ENCODE measurements at regions not wholly inside any gene's neighbourhood (a gene's known extent, or its start where the extent isn't known, plus 50 kb on each side); places are given as distances from the start of the nearest gene placed in this dataset.

GRCh38 chr13:104657196-104657595, 1591.0 kb upstream of the SLC10A2 start:
- H3K36me3 ChIP-seq (ENCODE audit: control insufficient read depth, insufficient read depth, low read length): no peaks in the 10 kb centered on the region
- H2AK9ac ChIP-seq (replicated peaks; ENCODE audit: low read depth, low read length, poor library complexity): no peak overlapping the region
- no peak overlapping the region for H3K23ac ChIP-seq (ENCODE audit: low read depth, low read length)
- ChIA-PET POLR2A (ENCODE audit: unreplicated experiment) (no interaction called here), CTCF (no interaction called here)
- no peak overlapping the region for H2AK5ac ChIP-seq (ENCODE audit: low read depth, low read length)
- no peak overlapping the region for H2BK15ac ChIP-seq (ENCODE audit: low read depth, low read length)
- no peak overlapping the region for H3K14ac ChIP-seq (replicated peaks; ENCODE audit: low read depth, low read length)
- no CpG with 5 or more reads among the region's 1 CpG for WGBS, 2 experiments (ENCODE audit: extremely low coverage in 2 of 2, insufficient read length in 1 of 2)
- no peak overlapping the region for H3K4ac ChIP-seq (ENCODE audit: low read depth, low read length)
- DNase-seq (no peak), ATAC-seq (ENCODE audit: low read depth) (no peak)
- intact Hi-C loops (cut with micrococcal nuclease) (no loop called here), in situ Hi-C loops (cut with MboI; ENCODE audit: low sequenced_read_pairs) (no loop called here), dilution Hi-C loops (cut with HindIII; ENCODE audit: low sequenced_read_pairs, unreplicated experiment) (no loop called here)
- H3K9ac ChIP-seq (ENCODE audit: low read depth, low read length): no peak overlapping the region
- H3K4me3 ChIP-seq (ENCODE audit: insufficient read depth, low read depth, low read length): no peak overlapping the region
- no peak overlapping the region for H4K8ac ChIP-seq (ENCODE audit: low read depth in 2 of 2, low read length in 2 of 2)
- no peak for TF ChIP-seq RCOR1 (IDR thresholded peaks at IDR 0.05; ENCODE audit: insufficient replicate concordance, low read length)
- no peak for TF ChIP-seq ELK1 (IDR thresholded peaks at IDR 0.05; ENCODE audit: borderline replicate concordance, low read depth, low read length)
- no peak for TF ChIP-seq MAFK (IDR thresholded peaks at IDR 0.05; ENCODE audit: low read depth, low read length)
- no peak for TF ChIP-seq SMC3 (IDR thresholded peaks at IDR 0.05; ENCODE audit: low read depth, low read length)
- no peak for TF ChIP-seq USF2 (IDR thresholded peaks at IDR 0.05; ENCODE audit: low read depth, low read length)
- TF ChIP-seq MXI1 (IDR thresholded peaks at IDR 0.05; ENCODE audit: borderline replicate concordance, low read depth, low read length): no peak
- no peak for TF ChIP-seq MAZ (IDR thresholded peaks at IDR 0.05; ENCODE audit: borderline replicate concordance, low read depth, low read length)
- no peak for TF ChIP-seq BHLHE40 (IDR thresholded peaks at IDR 0.05; ENCODE audit: low read depth, low read length)
- TF ChIP-seq POLR2A (IDR thresholded peaks at IDR 0.05; ENCODE audit: low read depth, low read length): no peak
- no peak for TF ChIP-seq CTCF (conservative IDR thresholded peaks at IDR 0.05; ENCODE audit: low read depth, low read length)
- no peak for TF ChIP-seq NFE2L2 (IDR thresholded peaks at IDR 0.05; ENCODE audit: low read depth, low read length)
- no peak for TF ChIP-seq RAD21 (IDR thresholded peaks at IDR 0.05; ENCODE audit: low read length)
- no peak for TF ChIP-seq CHD1 (IDR thresholded peaks at IDR 0.05; ENCODE audit: low read depth, low read length)
- TF ChIP-seq CEBPB (IDR thresholded peaks at IDR 0.05; ENCODE audit: low read depth, low read length): no peak
- TF ChIP-seq RFX5 (IDR thresholded peaks at IDR 0.05; ENCODE audit: low read depth, low read length): no peak
- no peak for TF ChIP-seq FOS (IDR thresholded peaks at IDR 0.05; ENCODE audit: low read depth, low read length)
- H2BK20ac ChIP-seq (ENCODE audit: low read depth, low read length): no peak overlapping the region
- no peak overlapping the region for H3K56ac ChIP-seq (ENCODE audit: extremely low read depth, insufficient read depth, low read length)
- H2BK120ac ChIP-seq (ENCODE audit: low read depth, low read length): no peak overlapping the region
- no peak overlapping the region for H3K18ac ChIP-seq (ENCODE audit: low read depth, low read length)
- no peaks in the 10 kb centered on the region for H3K79me1 ChIP-seq (ENCODE audit: low read depth in 1 of 2, low read length in 2 of 2)
- H4K20me1 ChIP-seq (ENCODE audit: insufficient read depth, low read length): no peaks in the 10 kb centered on the region
- H3K4me2 ChIP-seq (ENCODE audit: low read depth, low read length): no peak overlapping the region
- H3K9me1 ChIP-seq (ENCODE audit: insufficient read depth, low read length): no peaks in the 10 kb centered on the region
- H3K9me3 ChIP-seq (ENCODE audit: control insufficient read depth, insufficient read depth, low read length): peaks cover 7% of the 10 kb centered on the region; the same call in 1 of the 2 replicates
- no peaks in the 10 kb centered on the region for H3K27me3 ChIP-seq (ENCODE audit: control insufficient read depth, insufficient read depth, low read length)
- H4K5ac ChIP-seq (ENCODE audit: low read depth, low read length): no peak overlapping the region
- no peak overlapping the region for H4K91ac ChIP-seq (ENCODE audit: insufficient read depth, low read depth, low read length)
- no peak overlapping the region for H3K27ac ChIP-seq (ENCODE audit: insufficient read depth, low read length)
- H3K4me1 ChIP-seq (ENCODE audit: control insufficient read depth, insufficient read depth, low read length): no peaks in the 10 kb centered on the region
- H2BK5ac ChIP-seq (ENCODE audit: low read depth, low read length, poor library complexity, severe bottlenecking): no peak overlapping the region
- BruUV-seq (replicated peaks): no TSS peak
- H2AFZ ChIP-seq (replicated peaks; ENCODE audit: low read length, poor library complexity): no peak overlapping the region

Measured in IMR-90 (cell line).